ENCODE measurements at regions not wholly inside any gene's neighbourhood (a gene's known extent, or its start where the extent isn't known, plus 50 kb on each side); places are given as distances from the start of the nearest gene placed in this dataset.

DNA sequence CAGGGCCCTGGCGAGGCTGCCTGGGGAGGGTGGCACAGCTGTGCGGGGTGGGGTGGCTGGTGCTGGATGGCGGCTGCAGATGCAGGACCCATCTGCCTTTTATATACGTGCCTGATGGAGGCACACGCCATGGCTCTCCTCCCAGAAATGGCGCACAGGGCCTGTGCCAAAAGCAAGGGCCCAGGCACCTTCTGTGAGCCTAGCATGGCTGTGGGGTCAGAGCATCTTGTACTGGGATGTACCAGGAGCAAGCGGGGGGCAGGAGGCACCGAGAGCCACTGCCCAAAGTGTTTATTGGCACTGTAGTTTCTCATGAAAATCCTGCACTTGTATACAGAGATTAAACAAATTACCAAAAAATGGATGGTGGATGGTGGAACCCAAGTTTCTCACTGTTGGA lies 724.1 kb downstream of the GALR1 start:
- H3K4me3 ChIP-seq (ENCODE audit: low read depth, low read length) = no peak overlapping the region
- TF ChIP-seq, protein P1, sequence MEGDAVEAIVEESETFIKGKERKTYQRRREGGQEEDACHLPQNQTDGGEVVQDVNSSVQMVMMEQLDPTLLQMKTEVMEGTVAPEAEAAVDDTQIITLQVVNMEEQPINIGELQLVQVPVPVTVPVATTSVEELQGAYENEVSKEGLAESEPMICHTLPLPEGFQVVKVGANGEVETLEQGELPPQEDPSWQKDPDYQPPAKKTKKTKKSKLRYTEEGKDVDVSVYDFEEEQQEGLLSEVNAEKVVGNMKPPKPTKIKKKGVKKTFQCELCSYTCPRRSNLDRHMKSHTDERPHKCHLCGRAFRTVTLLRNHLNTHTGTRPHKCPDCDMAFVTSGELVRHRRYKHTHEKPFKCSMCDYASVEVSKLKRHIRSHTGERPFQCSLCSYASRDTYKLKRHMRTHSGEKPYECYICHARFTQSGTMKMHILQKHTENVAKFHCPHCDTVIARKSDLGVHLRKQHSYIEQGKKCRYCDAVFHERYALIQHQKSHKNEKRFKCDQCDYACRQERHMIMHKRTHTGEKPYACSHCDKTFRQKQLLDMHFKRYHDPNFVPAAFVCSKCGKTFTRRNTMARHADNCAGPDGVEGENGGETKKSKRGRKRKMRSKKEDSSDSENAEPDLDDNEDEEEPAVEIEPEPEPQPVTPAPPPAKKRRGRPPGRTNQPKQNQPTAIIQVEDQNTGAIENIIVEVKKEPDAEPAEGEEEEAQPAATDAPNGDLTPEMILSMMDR (IDR thresholded peaks at IDR 0.05; ENCODE audit: low read depth, low read length) = no peak

DNA sequence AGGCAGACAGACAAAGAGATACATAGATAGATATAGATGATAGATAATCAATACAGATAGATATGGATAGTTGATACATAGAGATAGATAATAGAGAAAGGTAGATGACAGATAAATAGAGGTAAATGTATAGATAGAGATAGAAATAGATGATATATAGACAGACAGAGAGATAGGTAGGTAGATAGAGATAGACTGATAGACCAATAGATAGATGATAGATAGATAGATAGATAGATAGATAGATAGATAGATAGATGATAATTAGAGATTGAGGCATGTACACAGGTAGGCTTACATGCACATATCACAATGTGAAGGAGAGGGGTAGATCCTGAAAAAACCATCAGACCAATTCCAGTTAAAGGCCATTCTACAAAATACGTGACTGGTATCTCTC lies 724.7 kb downstream of the GALR1 start:
- TF ChIP-seq, protein P1 (IDR thresholded peaks at IDR 0.05; ENCODE audit: low read depth, low read length) = no peak

DNA sequence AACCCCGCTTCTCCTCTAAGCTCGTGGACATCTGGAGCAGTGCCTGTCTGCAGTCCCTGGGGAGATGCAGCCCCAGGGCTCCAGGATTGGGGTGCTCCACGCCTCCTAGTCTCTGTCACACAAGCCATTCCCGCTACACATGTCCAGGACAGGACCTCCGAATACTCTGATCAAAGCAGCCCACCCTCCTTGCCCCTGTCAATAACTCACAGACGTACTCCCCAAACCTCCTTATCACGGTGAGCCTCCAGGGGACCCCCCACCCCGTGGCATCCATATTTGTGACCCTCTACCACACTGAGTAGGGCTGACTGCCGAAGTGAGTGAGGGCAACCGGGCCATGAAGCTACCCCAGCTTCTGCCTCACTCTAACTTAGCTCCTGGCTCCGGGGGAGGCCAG lies 727.7 kb downstream of the GALR1 start:
- TF ChIP-seq, protein P1 (IDR thresholded peaks at IDR 0.05; ENCODE audit: low read depth, low read length) = no peak
- no peak overlapping the region for H3K4me3 ChIP-seq (ENCODE audit: low read depth, low read length)

More for the DNA sequence above, 724.7 kb downstream of the GALR1 start:
- H3K4me3 ChIP-seq (ENCODE audit: low read depth, low read length) = no peak overlapping the region

DNA sequence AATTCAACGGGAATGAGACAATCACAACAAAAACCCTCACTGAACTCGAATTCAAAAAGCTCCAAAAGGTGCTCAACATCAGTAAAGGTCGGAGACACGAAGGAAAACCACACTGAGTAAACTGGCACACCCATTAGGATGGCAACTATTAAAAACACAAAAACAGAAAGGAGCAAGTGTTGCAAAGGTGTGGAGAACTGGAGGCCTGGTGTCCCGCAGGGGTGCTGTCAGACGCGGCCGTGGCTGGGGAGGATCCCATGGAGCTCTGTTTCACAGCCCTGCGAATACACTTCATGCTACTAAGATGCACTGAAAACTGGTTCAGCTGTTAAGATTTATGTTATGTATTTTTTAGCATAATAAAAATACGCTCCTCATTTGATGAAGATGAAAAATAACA lies 730.6 kb downstream of the GALR1 start:
- TF ChIP-seq, protein P1 (IDR thresholded peaks at IDR 0.05; ENCODE audit: low read depth, low read length) = no peak
- H3K4me3 ChIP-seq (ENCODE audit: low read depth, low read length) = no peak overlapping the region

DNA sequence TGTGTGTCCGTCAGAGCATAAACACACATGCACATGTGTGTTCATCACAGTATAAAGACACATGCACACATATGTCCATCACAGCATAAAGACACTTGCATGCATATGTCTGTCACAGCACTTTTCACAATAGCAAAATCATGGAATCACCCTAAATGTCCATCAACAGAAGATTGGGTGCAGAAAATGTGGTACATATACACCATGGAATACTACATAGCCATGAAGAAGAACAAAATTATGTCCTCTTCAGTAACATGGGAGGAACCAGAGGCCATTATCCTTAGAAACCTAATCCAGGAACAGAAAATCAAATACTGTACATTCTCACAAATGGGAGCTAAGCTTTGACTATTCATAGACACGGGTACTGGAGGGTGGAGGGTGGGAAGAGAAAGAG lies 732.2 kb downstream of the GALR1 start:
- TF ChIP-seq, protein P1 (IDR thresholded peaks at IDR 0.05; ENCODE audit: low read depth, low read length) = no peak
- no peak overlapping the region for H3K4me3 ChIP-seq (ENCODE audit: low read depth, low read length)

DNA sequence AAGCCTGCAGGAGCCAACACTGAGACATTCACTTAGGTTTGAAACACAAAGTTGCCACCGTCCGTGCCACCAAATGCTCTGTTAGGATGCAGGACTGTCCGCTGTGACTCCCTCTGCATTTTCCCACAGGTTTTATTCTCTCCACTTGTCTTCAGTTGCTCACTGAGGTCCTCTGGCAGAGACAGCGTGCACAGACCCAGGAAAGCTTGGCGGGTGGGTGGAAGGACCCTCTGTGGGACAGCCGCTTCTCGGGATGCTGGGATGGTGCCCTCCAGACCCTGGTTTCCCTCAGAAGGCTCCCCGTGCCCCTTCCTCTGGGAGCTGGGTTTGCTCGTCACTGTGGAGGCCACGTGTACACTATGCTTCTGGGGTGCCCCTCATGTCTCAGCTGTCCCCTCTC lies 733.6 kb downstream of the GALR1 start:
- TF ChIP-seq, protein P1 (IDR thresholded peaks at IDR 0.05; ENCODE audit: low read depth, low read length) = no peak
- H3K4me3 ChIP-seq (ENCODE audit: low read depth, low read length) = no peak overlapping the region

DNA sequence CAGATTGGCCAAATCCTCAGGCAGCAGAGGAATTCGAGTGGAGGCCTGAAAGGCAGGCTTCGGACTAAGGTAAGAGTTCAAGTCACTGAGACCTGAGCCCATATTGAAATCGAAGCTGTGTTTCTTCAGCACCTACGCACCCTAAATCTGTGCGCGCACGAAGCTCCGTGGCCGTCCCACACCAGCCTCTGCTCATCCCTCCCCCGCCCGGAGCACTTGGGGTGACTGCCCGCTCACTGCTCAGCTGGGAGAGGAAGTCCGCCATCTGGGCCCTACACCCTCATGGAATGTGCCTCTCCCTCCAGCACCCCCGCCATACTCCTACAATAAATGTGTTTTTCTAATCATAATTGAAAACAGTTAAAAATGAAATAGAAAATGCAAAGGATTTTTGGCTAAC lies 734.5 kb downstream of the GALR1 start:
- TF ChIP-seq, protein P1 (IDR thresholded peaks at IDR 0.05; ENCODE audit: low read depth, low read length) = no peak
- H3K4me3 ChIP-seq (ENCODE audit: low read depth, low read length) = no peak overlapping the region
